ENCODE measurements at regions not wholly inside any gene's neighbourhood (a gene's known extent, or its start where the extent isn't known, plus 50 kb on each side); places are given as distances from the start of the nearest gene placed in this dataset.

GRCh38 chr10:4326647-4327046 is 499.4 kb upstream of the AKR1E2 start:
- TF ChIP-seq, protein P1, sequence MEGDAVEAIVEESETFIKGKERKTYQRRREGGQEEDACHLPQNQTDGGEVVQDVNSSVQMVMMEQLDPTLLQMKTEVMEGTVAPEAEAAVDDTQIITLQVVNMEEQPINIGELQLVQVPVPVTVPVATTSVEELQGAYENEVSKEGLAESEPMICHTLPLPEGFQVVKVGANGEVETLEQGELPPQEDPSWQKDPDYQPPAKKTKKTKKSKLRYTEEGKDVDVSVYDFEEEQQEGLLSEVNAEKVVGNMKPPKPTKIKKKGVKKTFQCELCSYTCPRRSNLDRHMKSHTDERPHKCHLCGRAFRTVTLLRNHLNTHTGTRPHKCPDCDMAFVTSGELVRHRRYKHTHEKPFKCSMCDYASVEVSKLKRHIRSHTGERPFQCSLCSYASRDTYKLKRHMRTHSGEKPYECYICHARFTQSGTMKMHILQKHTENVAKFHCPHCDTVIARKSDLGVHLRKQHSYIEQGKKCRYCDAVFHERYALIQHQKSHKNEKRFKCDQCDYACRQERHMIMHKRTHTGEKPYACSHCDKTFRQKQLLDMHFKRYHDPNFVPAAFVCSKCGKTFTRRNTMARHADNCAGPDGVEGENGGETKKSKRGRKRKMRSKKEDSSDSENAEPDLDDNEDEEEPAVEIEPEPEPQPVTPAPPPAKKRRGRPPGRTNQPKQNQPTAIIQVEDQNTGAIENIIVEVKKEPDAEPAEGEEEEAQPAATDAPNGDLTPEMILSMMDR (IDR thresholded peaks at IDR 0.05 in 8 of 11, conservative IDR thresholded peaks at IDR 0.05 in 3 of 11) = no peak
- TF ChIP-seq POLR2A (IDR thresholded peaks at IDR 0.05) = no peak
